CD4-positive, alpha-beta memory T cell (primary cell): ENCODE measurements at regions not wholly inside any gene's neighbourhood (a gene's known extent, or its start where the extent isn't known, plus 50 kb on each side); places are given as distances from the start of the nearest gene placed in this dataset.
"Not testable (repeated sequence)": the region's sequence is repeated elsewhere in the genome, so short reads cannot be mapped to it uniquely, and the experiment has no call there.

Experiments
- CTCF ChIA-PET: fragments of 350-600 bp; sonication (Branson Sonifier 250); formaldehyde crosslinking; loops from one replicate; lab custom pipeline; 2021; ENCODE audit warnings: inconsistent platforms; ENCODE audit not compliant: partially characterized antibody; lab: Charles Lee
- POLR2A ChIA-PET: fragments of 350-600 bp; sonication (Branson Sonifier 250); formaldehyde crosslinking; loops from one replicate; lab custom pipeline; 2021; ENCODE audit not compliant: partially characterized antibody; lab: Charles Lee
- DNase-seq, 5 donors: peaks; one replicate each; pipeline versions ENCODE4 v3.0.0 to v3.0.0-alpha.2; 2020 to 2022; ENCODE audit warnings: mixed read lengths in 1 of 5
- H3K27ac ChIP-seq: one replicate; pipeline ENCODE4 v1.7.0; 2013; ENCODE audit warnings: low read depth, low read length
- H3K27me3 ChIP-seq: 2 replicates; pipeline ENCODE4 v1.7.0; 2013; ENCODE audit warnings: mild to moderate bottlenecking, low read length, moderate library complexity; ENCODE audit not compliant: insufficient read depth
- H3K36me3 ChIP-seq: 2 replicates; pipeline ENCODE4 v1.7.0; 2013; ENCODE audit warnings: mild to moderate bottlenecking, low read length, moderate library complexity; ENCODE audit not compliant: insufficient read depth
- H3K4me1 ChIP-seq: 2 replicates; pipeline ENCODE4 v1.7.0; 2013; ENCODE audit warnings: mild to moderate bottlenecking, low read length, moderate library complexity; ENCODE audit not compliant: insufficient read depth
- H3K4me3 ChIP-seq, 2 donors: one replicate each; pipeline ENCODE4 v1.7.0; 2013; ENCODE audit warnings: low read length in 2 of 2, mild to moderate bottlenecking in 1 of 2
- H3K9me3 ChIP-seq, 2 donors: one replicate each; pipeline ENCODE4 v1.7.0; 2013; ENCODE audit warnings: low read length in 2 of 2, control low read depth in 1 of 2; ENCODE audit not compliant: control insufficient read depth in 1 of 2
- H3K27ac Mint-ChIP-seq, 7 donors: one replicate each; pipeline ENCODE4 v1.8.0; 2020 to 2021; ENCODE audit warnings: mixed read lengths in 7 of 7, mild to moderate bottlenecking in 6 of 7, inconsistent platforms in 3 of 7, moderate library complexity in 3 of 7
- H3K27me3 Mint-ChIP-seq, 2 donors: one replicate each; pipeline ENCODE4 v1.8.0; 2020 to 2021; ENCODE audit warnings: mixed read lengths in 2 of 2
- H3K36me3 Mint-ChIP-seq, 2 donors: one replicate each; pipeline ENCODE4 v1.8.0; 2020 to 2021; ENCODE audit warnings: mixed read lengths in 2 of 2, inconsistent platforms in 1 of 2, mild to moderate bottlenecking in 1 of 2
- H3K4me1 Mint-ChIP-seq, 4 donors: one replicate each; pipeline ENCODE4 v1.8.0; 2020 to 2021; ENCODE audit warnings: mixed read lengths in 4 of 4, mild to moderate bottlenecking in 1 of 4
- H3K4me3 Mint-ChIP-seq, 8 donors: one replicate each; pipeline ENCODE4 v1.8.0; 2020 to 2021; ENCODE audit warnings: mixed read lengths in 8 of 8, mild to moderate bottlenecking in 7 of 8, moderate library complexity in 6 of 8, inconsistent platforms in 3 of 8
- H3K9me3 Mint-ChIP-seq, 8 donors: one replicate each; pipeline ENCODE4 v1.8.0; 2020 to 2021; ENCODE audit warnings: mixed read lengths in 8 of 8, mild to moderate bottlenecking in 5 of 8, inconsistent platforms in 3 of 8, moderate library complexity in 1 of 8
- intact Hi-C: fragments of 100-400 bp; cut with micrococcal nuclease; formaldehyde crosslinking; loops from one replicate; pipeline ENCODE4 v1.15.1; 2023

- H3K9me3 Mint-ChIP-seq = peaks cover 0 to 2% (median 0%) of the 10 kb centered on the region in 8 donors
- Histone ChIP-seq H3K27ac (no peak overlapping the region), H3K9me3 (no peaks in the 10 kb centered on the region), H3K27me3 (no peaks in the 10 kb centered on the region), H3K36me3 (no peaks in the 10 kb centered on the region), H3K4me1 (no peaks in the 10 kb centered on the region), H3K4me3 (no peak overlapping the region)
- intact Hi-C loops = no loop called here
- H3K4me3 Mint-ChIP-seq = no peak overlapping the region
- H3K4me1 Mint-ChIP-seq = no peaks in the 10 kb centered on the region
- no peak overlapping the region for H3K27ac Mint-ChIP-seq
- CTCF ChIA-PET = no interaction called here
- no peak for DNase-seq
- H3K36me3 Mint-ChIP-seq = no peaks in the 10 kb centered on the region
- POLR2A ChIA-PET = no interaction called here
- H3K27me3 Mint-ChIP-seq = peaks cover 7% of the 10 kb centered on the region in 2 donors
Observed at GRCh38 chr6:156587751-156588301, 189.4 kb upstream of the ARID1B start.

GRCh38 chr6:156587071-156587470 is 190.1 kb upstream of the ARID1B start:
- H3K4me3 Mint-ChIP-seq = no peak overlapping the region
- ChIA-PET POLR2A (no interaction called here), CTCF (no interaction called here)
- H3K27me3 Mint-ChIP-seq = peaks cover 6 to 9% of the 10 kb centered on the region in 2 donors
- Histone ChIP-seq H3K9me3 (no peaks in the 10 kb centered on the region), H3K4me1 (no peaks in the 10 kb centered on the region), H3K4me3 (no peak overlapping the region), H3K27ac (no peak overlapping the region), H3K27me3 (no peaks in the 10 kb centered on the region), H3K36me3 (no peaks in the 10 kb centered on the region)
- no peaks in the 10 kb centered on the region for H3K36me3 Mint-ChIP-seq
- intact Hi-C loops = no loop called here
- no peak for DNase-seq
- no peak overlapping the region for H3K27ac Mint-ChIP-seq
- H3K4me1 Mint-ChIP-seq = no peaks in the 10 kb centered on the region
- peaks cover 0 to 1% (median 0%) of the 10 kb centered on the region in 8 donors for H3K9me3 Mint-ChIP-seq

DNA sequence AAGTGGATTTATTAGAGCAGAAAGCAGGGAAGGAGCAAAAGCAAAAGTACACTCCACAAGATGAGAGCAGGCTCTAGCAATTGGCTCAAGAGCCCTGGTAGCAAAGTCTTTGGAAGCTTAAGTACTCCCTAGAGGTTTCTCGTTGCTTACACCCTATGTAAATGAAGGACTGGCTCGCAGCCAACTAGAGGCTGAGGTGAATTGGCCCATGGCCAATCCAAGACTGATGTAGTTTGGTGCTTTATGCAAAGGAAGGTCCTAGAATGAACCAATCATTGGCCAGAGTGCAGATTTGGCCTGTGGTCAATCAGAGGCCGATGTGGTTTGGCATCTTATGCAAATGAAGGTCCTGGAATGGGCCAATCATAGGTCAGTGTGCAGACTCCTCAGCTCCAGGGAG is 191.3 kb upstream of the ARID1B start:
- no peaks in the 10 kb centered on the region for H3K4me1 Mint-ChIP-seq
- POLR2A ChIA-PET = no interaction called here
- DNase-seq = no peak

GRCh38 chr6:156584121-156584520 is 193.1 kb upstream of the ARID1B start:
- POLR2A ChIA-PET, H3K27me3 ChIP-seq, H3K9me3 Mint-ChIP-seq, H3K4me3 Mint-ChIP-seq, DNase-seq, H3K4me1 ChIP-seq, H3K36me3 Mint-ChIP-seq, H3K36me3 ChIP-seq, H3K27ac Mint-ChIP-seq, intact Hi-C loops, H3K4me3 ChIP-seq, H3K27ac ChIP-seq, CTCF ChIA-PET, H3K4me1 Mint-ChIP-seq, H3K9me3 ChIP-seq: not testable (repeated sequence)
- H3K27me3 Mint-ChIP-seq = peaks cover 6 to 11% of the 10 kb centered on the region in 2 donors

More for the DNA sequence above, 191.3 kb upstream of the ARID1B start:
- Mint-ChIP-seq H3K4me3 (no peak overlapping the region), H3K9me3 (peaks cover 0 to 1% (median 0%) of the 10 kb centered on the region in 8 donors), H3K27ac (no peak overlapping the region), H3K36me3 (no peaks in the 10 kb centered on the region), H3K27me3 (peaks cover 4 to 12% of the 10 kb centered on the region in 2 donors)
- Histone ChIP-seq H3K27me3 (no peaks in the 10 kb centered on the region), H3K9me3 (no peaks in the 10 kb centered on the region), H3K36me3 (no peaks in the 10 kb centered on the region), H3K4me1 (no peaks in the 10 kb centered on the region), H3K4me3 (no peak overlapping the region), H3K27ac (no peak overlapping the region)
- intact Hi-C loops = no loop called here
- CTCF ChIA-PET = no interaction called here

GRCh38 chr6:156583083-156583482 is 194.1 kb upstream of the ARID1B start:
- no peaks in the 10 kb centered on the region for H3K27me3 ChIP-seq
- peaks cover 11 to 15% of the 10 kb centered on the region in 2 donors for H3K27me3 Mint-ChIP-seq
- H3K4me1 Mint-ChIP-seq = no peaks in the 10 kb centered on the region
- H3K27ac ChIP-seq = no peak overlapping the region
- no peak overlapping the region for H3K4me3 Mint-ChIP-seq
- intact Hi-C loops = no loop called here
- no peak overlapping the region for H3K4me3 ChIP-seq
- DNase-seq = no peak
- H3K4me1 ChIP-seq = no peaks in the 10 kb centered on the region
- no peaks in the 10 kb centered on the region for H3K36me3 ChIP-seq
- H3K9me3 Mint-ChIP-seq = peaks cover 2 to 15% (median 8%) of the 10 kb centered on the region in 8 donors
- H3K9me3 ChIP-seq = no peaks in the 10 kb centered on the region
- peaks cover 2 to 3% of the 10 kb centered on the region in 2 donors for H3K36me3 Mint-ChIP-seq
- ChIA-PET POLR2A (no interaction called here), CTCF (no interaction called here)
- H3K27ac Mint-ChIP-seq = no peak overlapping the region

- POLR2A ChIA-PET = no interaction called here
Observed at GRCh38 chr6:156582509-156582992, 194.6 kb upstream of the ARID1B start.

DNA sequence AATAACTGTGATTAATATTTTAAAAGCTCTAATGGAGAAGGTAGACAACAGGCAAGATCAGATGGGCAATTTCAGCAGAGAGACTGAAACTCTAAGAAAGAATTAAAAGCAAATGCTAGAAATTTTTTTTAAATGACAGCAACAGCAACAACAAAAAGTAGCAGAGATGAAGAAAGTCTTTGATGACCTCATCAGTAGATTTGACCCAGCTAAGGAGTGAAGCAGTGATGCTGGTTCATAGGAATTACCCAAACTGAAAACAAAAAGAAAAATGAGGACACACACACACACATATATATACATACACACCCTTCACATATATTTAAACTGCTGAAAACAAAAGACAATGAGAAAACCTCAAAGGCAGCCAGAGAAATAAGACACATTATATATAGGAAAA is 197.6 kb upstream of the ARID1B start:
- intact Hi-C loops = no loop called here
- no peak overlapping the region for H3K4me3 Mint-ChIP-seq
- ChIA-PET CTCF (interaction anchor here (0.8 kb wide), 1 partner anchor 15 kb away, joined by 3 read pairs; no protein-coding TSS in a partner anchor), POLR2A (no interaction called here)
- no peaks in the 10 kb centered on the region for H3K36me3 ChIP-seq
- H3K36me3 Mint-ChIP-seq = peaks cover 6 to 8% of the 10 kb centered on the region in 2 donors
- H3K27me3 ChIP-seq = no peaks in the 10 kb centered on the region
- no peaks in the 10 kb centered on the region for H3K9me3 ChIP-seq
- peaks cover 2 to 48% (median 33%) of the 10 kb centered on the region in 8 donors for H3K9me3 Mint-ChIP-seq
- no peak overlapping the region for H3K27ac ChIP-seq
- H3K27ac Mint-ChIP-seq = no peak overlapping the region
- no peak overlapping the region for H3K4me3 ChIP-seq
- no peak for DNase-seq
- no peaks in the 10 kb centered on the region for H3K4me1 Mint-ChIP-seq
- peaks cover 13 to 15% of the 10 kb centered on the region in 2 donors for H3K27me3 Mint-ChIP-seq
- H3K4me1 ChIP-seq = no peaks in the 10 kb centered on the region

More at GRCh38 chr6:156582509-156582992, 194.6 kb upstream of the ARID1B start:
- intact Hi-C loops = no loop called here
- Mint-ChIP-seq H3K4me1 (no peaks in the 10 kb centered on the region), H3K27ac (no peak overlapping the region), H3K4me3 (no peak overlapping the region), H3K9me3 (peaks cover 2 to 21% (median 12%) of the 10 kb centered on the region in 8 donors), H3K27me3 (peaks cover 11 to 15% of the 10 kb centered on the region in 2 donors), H3K36me3 (peaks cover 2 to 3% of the 10 kb centered on the region in 2 donors)
- CTCF ChIA-PET = no interaction called here
- no peak for DNase-seq
- Histone ChIP-seq H3K27ac (no peak overlapping the region), H3K9me3 (no peaks in the 10 kb centered on the region), H3K27me3 (no peaks in the 10 kb centered on the region), H3K4me3 (no peak overlapping the region), H3K36me3 (no peaks in the 10 kb centered on the region), H3K4me1 (no peaks in the 10 kb centered on the region)
